ENCODE measurements at regions not wholly inside any gene's neighbourhood (a gene's known extent, or its start where the extent isn't known, plus 50 kb on each side); places are given as distances from the start of the nearest gene placed in this dataset.
"Not testable (repeated sequence)": the region's sequence is repeated elsewhere in the genome, so short reads cannot be mapped to it uniquely, and the experiment has no call there.

- ChIA-PET POLR2A (no interaction called here), CTCF (no interaction called here)
- no peak overlapping the region for H3K4me3 ChIP-seq (ENCODE audit: low read depth, low read length)
- DNase-seq (ENCODE audit: low read depth, low spot score) = no peak
- no peak for TF ChIP-seq CTCF (IDR thresholded peaks at IDR 0.05; ENCODE audit: insufficient read depth, low read length, missing control alignments)
Measured at GRCh38 chr2:133640103-133640502, 71.8 kb upstream of the NCKAP5 start.

- no peak for TF ChIP-seq CTCF (IDR thresholded peaks at IDR 0.05; ENCODE audit: insufficient read depth, low read length, missing control alignments)
- DNase-seq (ENCODE audit: low read depth, low spot score) = no peak
- no peak overlapping the region for H3K4me3 ChIP-seq (ENCODE audit: low read depth, low read length)
- CTCF ChIA-PET = interaction anchor here (0.9 to 1.3 kb wide), 4 partner anchors 13 to 203 kb away, joined by 3 read pairs; no protein-coding TSS in a partner anchor
- POLR2A ChIA-PET = no interaction called here
Measured at GRCh38 chr2:133641497-133641896, 73.2 kb upstream of the NCKAP5 start.

- no peak overlapping the region for H3K4me3 ChIP-seq (ENCODE audit: low read depth, low read length)
- CTCF ChIA-PET = interaction anchor here (0.9 to 1.3 kb wide), 4 partner anchors 14 to 203 kb away, joined by 3 read pairs; no protein-coding TSS in a partner anchor
- TF ChIP-seq CTCF (IDR thresholded peaks at IDR 0.05; ENCODE audit: insufficient read depth, low read length, missing control alignments) = no peak
- POLR2A ChIA-PET = no interaction called here
- DNase-seq (ENCODE audit: low read depth, low spot score) = no peak
Measured at GRCh38 chr2:133641942-133642725, 73.9 kb upstream of the NCKAP5 start.

GRCh38 chr2:133642791-133643191 lies 74.5 kb upstream of the NCKAP5 start:
- peak; percentile 64 for DNase-seq (ENCODE audit: low read depth, low spot score)
- CTCF ChIA-PET = interaction anchor here (1.1 kb wide), 2 partner anchors 75 to 201 kb away, joined by 3 read pairs; partner anchors contain the start of gene NCKAP5
- POLR2A ChIA-PET = no interaction called here
- H3K4me3 ChIP-seq (ENCODE audit: low read depth, low read length) = no peak overlapping the region
- no peak for TF ChIP-seq CTCF (IDR thresholded peaks at IDR 0.05; ENCODE audit: insufficient read depth, low read length, missing control alignments)

- ChIA-PET POLR2A (no interaction called here), CTCF (interaction anchor here (1.1 to 1.3 kb wide), 2 partner anchors 8 to 76 kb away, joined by 3 to 7 read pairs; partner anchors contain the start of gene NCKAP5)
- TF ChIP-seq CTCF (IDR thresholded peaks at IDR 0.05; ENCODE audit: insufficient read depth, low read length, missing control alignments) = no peak
- DNase-seq (ENCODE audit: low read depth, low spot score) = no peak
- no peak overlapping the region for H3K4me3 ChIP-seq (ENCODE audit: low read depth, low read length)
Measured at GRCh38 chr2:133643863-133644262, 75.6 kb upstream of the NCKAP5 start.

- POLR2A ChIA-PET = no interaction called here
- CTCF ChIA-PET = interaction anchor here (1.1 to 1.3 kb wide), 2 partner anchors 9 to 13 kb away, joined by 3 to 7 read pairs; no protein-coding TSS in a partner anchor
- no peak overlapping the region for H3K4me3 ChIP-seq (ENCODE audit: low read depth, low read length)
- TF ChIP-seq CTCF (IDR thresholded peaks at IDR 0.05; ENCODE audit: insufficient read depth, low read length, missing control alignments) = no peak
- DNase-seq (ENCODE audit: low read depth, low spot score) = no peak
Measured at GRCh38 chr2:133644846-133645245, 76.6 kb upstream of the NCKAP5 start.

GRCh38 chr2:133647386-133647785 lies 79.1 kb upstream of the NCKAP5 start:
- H3K4me3 ChIP-seq (ENCODE audit: low read depth, low read length); DNase-seq (ENCODE audit: low read depth, low spot score); CTCF ChIA-PET; POLR2A ChIA-PET: not testable (repeated sequence)

Measured in AG04449 (cell line).